ENCODE measurements at regions not wholly inside any gene's neighbourhood (a gene's known extent, or its start where the extent isn't known, plus 50 kb on each side); places are given as distances from the start of the nearest gene placed in this dataset.

DNA sequence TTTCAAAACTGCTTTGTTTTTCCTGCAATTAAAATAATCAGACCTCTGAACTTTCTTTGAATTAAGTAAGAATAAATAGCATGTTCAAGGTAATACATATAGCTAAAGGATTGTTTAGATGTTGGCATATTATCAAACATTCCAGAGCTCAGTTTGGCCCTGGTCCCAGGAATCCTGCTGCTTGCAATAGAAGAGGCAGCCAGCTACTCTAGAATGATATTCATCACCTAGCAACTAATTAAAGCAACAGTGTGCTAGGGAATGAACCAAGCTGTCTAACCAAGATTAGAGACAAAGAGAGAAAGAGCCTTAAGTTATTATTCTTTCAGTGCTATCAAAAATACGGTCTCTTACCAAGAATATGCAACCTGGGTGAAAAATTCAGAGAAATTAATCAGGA is 460.9 kb downstream of the GABRG1 start:
- H3K4me2 ChIP-seq: no peak overlapping the region
- no peak overlapping the region for H2AFZ ChIP-seq (ENCODE audit: low read depth)
- no peak overlapping the region for H3K27ac ChIP-seq
- no peaks in the 10 kb centered on the region for H4K20me1 ChIP-seq (ENCODE audit: insufficient read depth)
- no peaks in the 10 kb centered on the region for H3K79me2 ChIP-seq (ENCODE audit: insufficient read depth, low read depth)
- H3K4me3 ChIP-seq (IDR thresholded peaks at IDR 0.05; ENCODE audit: insufficient read depth, low read depth, low read length): no peak overlapping the region
- no peak overlapping the region for H3K9ac ChIP-seq
- no peaks in the 10 kb centered on the region for H3K4me1 ChIP-seq (ENCODE audit: low read depth, poor library complexity, severe bottlenecking)
- H3K36me3 ChIP-seq (ENCODE audit: insufficient read depth): no peaks in the 10 kb centered on the region
- TF ChIP-seq, protein P1, sequence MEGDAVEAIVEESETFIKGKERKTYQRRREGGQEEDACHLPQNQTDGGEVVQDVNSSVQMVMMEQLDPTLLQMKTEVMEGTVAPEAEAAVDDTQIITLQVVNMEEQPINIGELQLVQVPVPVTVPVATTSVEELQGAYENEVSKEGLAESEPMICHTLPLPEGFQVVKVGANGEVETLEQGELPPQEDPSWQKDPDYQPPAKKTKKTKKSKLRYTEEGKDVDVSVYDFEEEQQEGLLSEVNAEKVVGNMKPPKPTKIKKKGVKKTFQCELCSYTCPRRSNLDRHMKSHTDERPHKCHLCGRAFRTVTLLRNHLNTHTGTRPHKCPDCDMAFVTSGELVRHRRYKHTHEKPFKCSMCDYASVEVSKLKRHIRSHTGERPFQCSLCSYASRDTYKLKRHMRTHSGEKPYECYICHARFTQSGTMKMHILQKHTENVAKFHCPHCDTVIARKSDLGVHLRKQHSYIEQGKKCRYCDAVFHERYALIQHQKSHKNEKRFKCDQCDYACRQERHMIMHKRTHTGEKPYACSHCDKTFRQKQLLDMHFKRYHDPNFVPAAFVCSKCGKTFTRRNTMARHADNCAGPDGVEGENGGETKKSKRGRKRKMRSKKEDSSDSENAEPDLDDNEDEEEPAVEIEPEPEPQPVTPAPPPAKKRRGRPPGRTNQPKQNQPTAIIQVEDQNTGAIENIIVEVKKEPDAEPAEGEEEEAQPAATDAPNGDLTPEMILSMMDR (conservative IDR thresholded peaks at IDR 0.05; ENCODE audit: low read depth, low read length): no peak
- H3K27me3 ChIP-seq (ENCODE audit: insufficient read depth, low read depth): no peaks in the 10 kb centered on the region

DNA sequence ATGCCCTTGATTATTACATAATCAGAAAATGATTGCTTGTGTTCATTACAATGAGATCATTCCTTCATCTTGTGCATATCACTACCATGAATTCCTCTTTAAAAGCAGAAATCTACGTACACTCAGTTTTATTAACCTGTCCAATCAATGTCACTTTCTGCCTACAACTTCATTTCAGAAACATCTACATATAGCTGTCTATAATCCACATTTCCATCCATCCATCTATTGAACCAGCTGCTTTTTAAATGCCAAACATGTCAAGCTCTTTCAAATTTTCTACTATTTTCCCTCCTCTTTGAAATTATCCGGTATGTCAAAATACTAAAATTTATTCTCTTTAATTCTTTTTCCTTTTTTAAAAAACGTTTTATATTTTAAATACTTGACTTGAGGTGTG is 462.0 kb downstream of the GABRG1 start:
- H3K79me2 ChIP-seq (ENCODE audit: insufficient read depth, low read depth): no peaks in the 10 kb centered on the region
- no peak overlapping the region for H3K27ac ChIP-seq
- no peaks in the 10 kb centered on the region for H4K20me1 ChIP-seq (ENCODE audit: insufficient read depth)
- TF ChIP-seq, protein P1 (conservative IDR thresholded peaks at IDR 0.05; ENCODE audit: low read depth, low read length): no peak
- H3K9ac ChIP-seq: no peak overlapping the region
- no peak overlapping the region for H3K4me2 ChIP-seq
- H3K4me1 ChIP-seq (ENCODE audit: low read depth, poor library complexity, severe bottlenecking): no peaks in the 10 kb centered on the region
- H3K27me3 ChIP-seq (ENCODE audit: insufficient read depth, low read depth): no peaks in the 10 kb centered on the region
- H2AFZ ChIP-seq (ENCODE audit: low read depth): no peak overlapping the region
- no peaks in the 10 kb centered on the region for H3K36me3 ChIP-seq (ENCODE audit: insufficient read depth)
- no peak overlapping the region for H3K4me3 ChIP-seq (IDR thresholded peaks at IDR 0.05; ENCODE audit: insufficient read depth, low read depth, low read length)

DNA sequence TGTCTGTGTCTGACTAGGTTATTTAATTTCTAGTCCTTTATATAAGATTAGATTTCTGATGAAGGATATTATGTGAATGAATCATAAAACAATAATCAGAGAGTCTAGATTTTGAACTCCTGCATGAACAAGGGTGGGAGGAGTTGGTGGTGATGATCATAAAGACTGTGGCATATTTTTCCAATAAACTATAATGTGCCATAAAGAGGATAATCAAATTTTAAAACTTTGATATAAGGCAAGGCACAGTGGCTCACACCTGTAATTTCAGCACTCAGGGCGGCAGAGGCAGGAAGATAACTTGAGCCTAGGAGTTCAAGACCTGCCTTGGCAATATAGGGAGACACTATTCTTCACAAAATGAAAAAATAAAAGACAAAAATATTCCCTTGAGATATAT is 473.3 kb downstream of the GABRG1 start:
- no peaks in the 10 kb centered on the region for H3K79me2 ChIP-seq (ENCODE audit: insufficient read depth, low read depth)
- H2AFZ ChIP-seq (ENCODE audit: low read depth): no peak overlapping the region
- no peaks in the 10 kb centered on the region for H3K36me3 ChIP-seq (ENCODE audit: insufficient read depth)
- TF ChIP-seq, protein P1 (conservative IDR thresholded peaks at IDR 0.05; ENCODE audit: low read depth, low read length): no peak
- H3K4me3 ChIP-seq (IDR thresholded peaks at IDR 0.05; ENCODE audit: insufficient read depth, low read depth, low read length): no peak overlapping the region
- H3K4me1 ChIP-seq (ENCODE audit: low read depth, poor library complexity, severe bottlenecking): no peaks in the 10 kb centered on the region
- no peaks in the 10 kb centered on the region for H4K20me1 ChIP-seq (ENCODE audit: insufficient read depth)
- H3K27ac ChIP-seq: no peak overlapping the region
- H3K4me2 ChIP-seq: no peak overlapping the region
- no peak overlapping the region for H3K9ac ChIP-seq
- H3K27me3 ChIP-seq (ENCODE audit: insufficient read depth, low read depth): no peaks in the 10 kb centered on the region

DNA sequence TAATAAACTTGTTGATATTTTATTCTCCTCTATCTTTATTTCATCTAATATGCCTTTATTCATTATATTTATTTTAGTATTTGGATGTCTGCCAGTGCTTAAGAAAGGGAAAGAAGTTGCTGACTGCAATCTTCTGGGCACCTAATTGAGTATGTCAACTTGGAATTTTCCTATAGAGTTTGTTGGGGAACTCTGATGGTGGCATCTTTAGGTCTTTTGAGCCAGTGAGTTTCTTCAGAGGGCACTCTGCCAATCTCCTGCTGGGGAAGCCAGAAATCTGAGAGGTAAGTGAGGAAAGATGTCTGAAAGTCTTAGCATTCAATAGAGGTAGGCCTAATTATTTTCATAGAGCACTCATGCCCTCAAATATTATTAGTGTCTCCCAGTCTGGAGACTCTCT is 475.0 kb downstream of the GABRG1 start:
- H3K4me1 ChIP-seq (ENCODE audit: low read depth, poor library complexity, severe bottlenecking): no peaks in the 10 kb centered on the region
- no peak overlapping the region for H3K9ac ChIP-seq
- no peaks in the 10 kb centered on the region for H3K36me3 ChIP-seq (ENCODE audit: insufficient read depth)
- H2AFZ ChIP-seq (ENCODE audit: low read depth): no peak overlapping the region
- TF ChIP-seq, protein P1 (conservative IDR thresholded peaks at IDR 0.05; ENCODE audit: low read depth, low read length): no peak
- H4K20me1 ChIP-seq (ENCODE audit: insufficient read depth): no peaks in the 10 kb centered on the region
- H3K27me3 ChIP-seq (ENCODE audit: insufficient read depth, low read depth): no peaks in the 10 kb centered on the region
- no peak overlapping the region for H3K4me3 ChIP-seq (IDR thresholded peaks at IDR 0.05; ENCODE audit: insufficient read depth, low read depth, low read length)
- H3K79me2 ChIP-seq (ENCODE audit: insufficient read depth, low read depth): no peaks in the 10 kb centered on the region
- no peak overlapping the region for H3K27ac ChIP-seq
- H3K4me2 ChIP-seq: no peak overlapping the region

DNA sequence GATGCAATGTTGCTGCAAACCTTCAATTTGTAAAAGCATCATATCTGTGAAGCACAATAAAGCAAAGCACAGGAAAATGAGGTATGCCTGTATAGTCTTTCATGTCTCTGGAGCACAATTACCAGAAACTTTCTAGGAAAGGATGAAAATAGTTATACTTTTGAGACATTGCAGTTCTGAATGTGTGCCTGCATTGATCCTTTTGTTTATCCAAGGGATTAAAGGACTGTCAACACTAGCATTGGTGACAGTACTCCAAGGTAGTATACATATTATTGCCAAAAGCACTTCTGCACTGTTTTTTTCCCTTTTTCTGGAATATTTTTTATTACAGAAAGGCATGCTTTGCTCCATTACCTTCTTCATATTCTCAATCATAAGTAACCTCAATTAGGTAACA is 476.0 kb downstream of the GABRG1 start:
- no peak overlapping the region for H2AFZ ChIP-seq (ENCODE audit: low read depth)
- no peaks in the 10 kb centered on the region for H3K4me1 ChIP-seq (ENCODE audit: low read depth, poor library complexity, severe bottlenecking)
- no peaks in the 10 kb centered on the region for H3K79me2 ChIP-seq (ENCODE audit: insufficient read depth, low read depth)
- no peak overlapping the region for H3K4me3 ChIP-seq (IDR thresholded peaks at IDR 0.05; ENCODE audit: insufficient read depth, low read depth, low read length)
- no peak overlapping the region for H3K27ac ChIP-seq
- H3K27me3 ChIP-seq (ENCODE audit: insufficient read depth, low read depth): no peaks in the 10 kb centered on the region
- H3K9ac ChIP-seq: no peak overlapping the region
- no peaks in the 10 kb centered on the region for H3K36me3 ChIP-seq (ENCODE audit: insufficient read depth)
- no peaks in the 10 kb centered on the region for H4K20me1 ChIP-seq (ENCODE audit: insufficient read depth)
- H3K4me2 ChIP-seq: no peak overlapping the region
- TF ChIP-seq, protein P1 (conservative IDR thresholded peaks at IDR 0.05; ENCODE audit: low read depth, low read length): no peak

All from KMS-11 (cell line).